BLaER1 treated with 17β-estradiol and CSF1 and Interleukin-3, amounts not matched to agents 10 nM and 100 nM (cell line): ENCODE measurements at regions not wholly inside any gene's neighbourhood (a gene's known extent, or its start where the extent isn't known, plus 50 kb on each side); places are given as distances from the start of the nearest gene placed in this dataset.

Source experiments
- H3K27ac ChIP-seq, 11 experiments: shearing (Covaris generic); formaldehyde crosslinking; 2 replicates each; pipeline ENCODE4 v1.8.1; 2022
- H3K27me3 ChIP-seq, 11 experiments: shearing (Covaris generic); formaldehyde crosslinking; 2 replicates each; pipeline ENCODE4 v1.8.1; 2022
- H3K36me3 ChIP-seq, 11 experiments: shearing (Covaris generic); formaldehyde crosslinking; 2 replicates each; pipeline ENCODE4 v1.8.1; 2022
- H3K4me1 ChIP-seq, 10 experiments: shearing (Covaris generic); formaldehyde crosslinking; 2 replicates each; pipeline ENCODE4 v1.8.1; 2022
- H3K4me2 ChIP-seq, 11 experiments: shearing (Covaris generic); formaldehyde crosslinking; 2 replicates each; pipeline ENCODE4 v1.8.1; 2022
- H3K4me3 ChIP-seq, 10 experiments: shearing (Covaris generic); formaldehyde crosslinking; 2 replicates each; pipeline ENCODE4 v1.8.1; 2022
- H3K9ac ChIP-seq, 11 experiments: shearing (Covaris generic); formaldehyde crosslinking; 2 replicates each; pipeline ENCODE4 v1.8.1; 2022
- H3K9me3 ChIP-seq, 11 experiments: shearing (Covaris generic); formaldehyde crosslinking; replicated peaks in 1 of 11; 2 replicates each; pipeline ENCODE4 v1.8.1; 2022
- H4K20me1 ChIP-seq, 11 experiments: shearing (Covaris generic); formaldehyde crosslinking; 2 replicates each; pipeline ENCODE4 v1.8.1; 2022
- Cebpa-rat ChIP-seq, 11 experiments: shearing (Covaris generic); IDR thresholded peaks; 2 replicates each; pipeline ENCODE4 v1.8.1; 2022

DNA sequence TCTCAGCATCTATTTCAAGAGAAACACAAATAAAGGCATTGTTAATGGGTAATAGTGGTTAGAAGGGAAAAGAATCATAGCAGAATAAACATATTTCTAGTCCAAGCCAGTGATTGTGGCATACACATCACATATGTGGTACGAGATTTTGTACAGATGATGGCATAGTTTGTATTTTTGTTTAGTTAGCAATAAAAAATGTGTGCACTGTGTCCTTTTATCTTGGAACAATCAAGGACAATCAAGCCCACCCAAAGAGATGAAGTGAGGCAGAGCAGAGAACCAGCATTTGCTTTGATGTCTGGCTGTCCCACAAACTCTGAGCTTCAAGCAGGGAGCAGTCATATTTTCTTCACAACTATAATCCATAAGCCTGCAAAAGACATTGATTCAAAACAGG lies 256.5 kb upstream of the CHD6 start:
- Histone ChIP-seq H3K27ac (no peak overlapping the region), H3K9ac (no peak overlapping the region), H3K4me2 (no peak overlapping the region), H3K4me1 (peaks cover 0 to 5% (median 0%) of the 10 kb centered on the region in 10 experiments; a peak in 1 of 20 replicates), H3K4me3 (no peak overlapping the region), H4K20me1 (no peaks in the 10 kb centered on the region), H3K36me3 (no peaks in the 10 kb centered on the region), H3K9me3 (peaks cover 0 to 8% (median 0%) of the 10 kb centered on the region in 11 experiments; a peak in 5 of 22 replicates), H3K27me3 (no peaks in the 10 kb centered on the region)
- no peak for TF ChIP-seq Cebpa-rat (IDR thresholded peaks at IDR 0.05)

DNA sequence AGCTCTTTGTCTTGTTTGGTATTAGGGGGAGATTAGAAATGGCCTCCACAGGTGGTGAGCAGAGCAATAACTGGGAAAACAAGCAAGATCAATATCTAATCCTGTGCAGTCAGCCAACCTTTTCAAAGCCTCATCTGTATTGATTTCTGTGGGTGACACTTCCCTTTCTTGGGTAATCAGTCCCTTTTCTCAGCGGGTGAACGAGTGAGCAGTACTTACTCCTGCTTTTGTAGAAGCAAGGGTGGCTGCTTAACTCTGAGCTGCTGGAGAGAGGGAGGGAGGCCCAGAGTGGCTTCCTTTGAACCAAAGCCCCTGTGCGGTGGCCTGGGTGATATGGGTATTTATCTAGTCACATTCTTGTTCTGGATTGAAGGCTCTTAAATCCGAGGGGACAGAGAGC lies 254.8 kb upstream of the CHD6 start:
- no peak for TF ChIP-seq Cebpa-rat (IDR thresholded peaks at IDR 0.05)
- Histone ChIP-seq H3K9ac (no peak overlapping the region), H3K4me2 (no peak overlapping the region), H3K27ac (no peak overlapping the region), H4K20me1 (no peaks in the 10 kb centered on the region), H3K4me3 (no peak overlapping the region), H3K36me3 (no peaks in the 10 kb centered on the region), H3K27me3 (no peaks in the 10 kb centered on the region), H3K4me1 (peaks cover 0 to 5% (median 0%) of the 10 kb centered on the region in 10 experiments; a peak in 1 of 20 replicates), H3K9me3 (peaks cover 4 to 18% (median 9%) of the 10 kb centered on the region in 11 experiments; a peak in 20 of 22 replicates)

DNA sequence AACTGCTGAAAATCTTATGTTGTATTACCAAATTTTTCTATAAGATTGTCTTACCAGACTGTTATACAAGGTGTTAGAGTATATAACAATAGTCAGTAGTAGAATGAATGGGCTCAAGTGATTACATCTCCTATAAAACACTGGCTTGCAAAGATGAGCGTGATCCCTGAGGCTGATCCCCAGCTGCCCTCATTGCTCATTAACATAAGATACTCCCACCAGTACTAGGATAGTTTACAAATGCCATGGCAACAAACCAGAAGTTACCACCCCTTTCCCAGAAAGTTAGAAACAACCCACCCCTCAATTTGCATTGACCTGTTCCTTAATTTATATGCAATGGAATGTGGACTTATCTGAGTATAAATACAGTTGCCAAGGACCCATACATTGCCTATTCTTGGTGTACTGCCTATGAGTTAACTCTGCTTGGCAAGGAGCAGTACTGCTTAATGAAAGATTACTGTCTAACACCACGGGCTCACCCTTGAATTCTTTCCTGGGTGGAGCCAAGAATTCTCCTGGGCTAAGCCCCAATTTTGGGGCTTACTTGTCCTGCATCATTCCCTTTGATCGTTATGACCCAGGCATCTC lies 252.8 kb upstream of the CHD6 start:
- H3K4me1 ChIP-seq, result peaks cover 0 to 5% (median 0%) of the 10 kb centered on the region in 10 experiments; a peak in 1 of 20 replicates
- no peak overlapping the region for H3K9ac ChIP-seq
- H3K4me3 ChIP-seq, result no peak overlapping the region
- no peaks in the 10 kb centered on the region for H3K36me3 ChIP-seq
- TF ChIP-seq Cebpa-rat (IDR thresholded peaks at IDR 0.05), result no peak
- H3K4me2 ChIP-seq, result no peak overlapping the region
- H3K9me3 ChIP-seq, result peaks cover 6 to 21% (median 14%) of the 10 kb centered on the region in 11 experiments; a peak in 20 of 22 replicates
- no peaks in the 10 kb centered on the region for H3K27me3 ChIP-seq
- H3K27ac ChIP-seq, result no peak overlapping the region
- H4K20me1 ChIP-seq, result no peaks in the 10 kb centered on the region

DNA sequence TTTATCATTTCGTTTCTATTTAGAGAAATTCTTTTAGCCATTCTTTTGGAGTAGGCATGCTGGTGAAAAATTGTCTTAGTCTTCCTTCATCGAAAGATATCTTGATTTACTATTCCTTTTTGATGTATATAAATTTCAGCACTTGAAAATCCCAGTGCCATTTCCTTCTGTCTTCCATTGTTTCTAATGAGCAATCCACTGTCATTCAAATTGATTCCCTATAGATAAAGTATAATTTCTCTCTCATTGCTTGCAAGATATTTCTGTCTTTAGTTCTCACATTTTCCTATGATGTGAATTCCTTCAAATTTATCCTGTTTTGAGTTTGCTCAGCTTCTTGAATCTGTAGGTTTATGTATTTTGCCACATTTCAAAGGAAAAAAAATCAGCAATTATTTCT lies 251.1 kb upstream of the CHD6 start:
- Histone ChIP-seq H3K36me3 (no peaks in the 10 kb centered on the region), H3K9me3 (peaks cover 6 to 21% (median 14%) of the 10 kb centered on the region in 11 experiments; a peak in 20 of 22 replicates), H3K27ac (no peak overlapping the region), H4K20me1 (no peaks in the 10 kb centered on the region), H3K9ac (no peak overlapping the region), H3K27me3 (no peaks in the 10 kb centered on the region), H3K4me3 (no peak overlapping the region), H3K4me2 (no peak overlapping the region), H3K4me1 (no peaks in the 10 kb centered on the region)
- TF ChIP-seq Cebpa-rat (IDR thresholded peaks at IDR 0.05), result no peak

DNA sequence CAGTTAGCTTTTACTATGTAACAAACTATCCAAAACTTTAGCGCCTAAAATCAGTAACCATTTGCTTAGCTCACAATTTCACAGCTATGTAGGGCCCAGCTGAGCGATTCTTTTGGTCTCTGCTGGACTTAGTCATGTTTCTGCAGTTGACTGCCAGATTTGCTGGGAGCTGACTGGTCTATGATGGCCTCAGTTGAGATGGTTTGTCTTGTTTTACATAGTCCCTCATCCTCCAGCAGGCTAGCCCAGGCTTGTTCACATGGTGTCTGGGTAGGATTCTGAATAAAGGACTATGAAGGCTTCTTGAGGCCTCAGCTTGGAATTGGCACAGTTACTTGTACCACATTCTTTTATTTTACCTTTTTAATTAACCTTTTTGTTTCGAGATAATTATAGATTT lies 247.8 kb upstream of the CHD6 start:
- Histone ChIP-seq H3K4me2 (no peak overlapping the region), H3K4me1 (no peaks in the 10 kb centered on the region), H3K36me3 (no peaks in the 10 kb centered on the region), H3K4me3 (no peak overlapping the region), H3K9ac (no peak overlapping the region), H3K9me3 (peaks cover 6 to 19% (median 14%) of the 10 kb centered on the region in 11 experiments; a peak in 19 of 22 replicates), H3K27me3 (no peaks in the 10 kb centered on the region), H4K20me1 (no peaks in the 10 kb centered on the region), H3K27ac (no peak overlapping the region)
- no peak for TF ChIP-seq Cebpa-rat (IDR thresholded peaks at IDR 0.05)

DNA sequence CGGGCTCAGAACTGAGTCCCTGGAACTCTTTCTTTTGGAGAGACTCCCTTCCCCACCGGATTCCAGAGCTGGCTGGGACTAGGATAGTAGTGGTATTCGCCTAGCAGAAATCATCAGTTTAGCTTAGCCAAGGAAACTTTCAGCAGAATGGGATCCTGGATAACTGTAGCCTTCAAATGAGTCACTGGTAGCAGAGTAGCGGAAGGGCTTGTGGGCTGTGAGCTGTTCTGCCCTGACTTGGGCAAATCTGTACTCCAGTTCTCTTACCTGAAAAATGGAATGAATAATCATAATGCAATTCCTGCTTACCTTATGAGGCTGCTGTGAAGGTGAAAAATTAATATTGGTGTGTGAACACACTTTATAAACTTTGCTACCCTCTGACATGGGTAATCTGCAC lies 244.3 kb upstream of the CHD6 start:
- Histone ChIP-seq H3K9me3 (peaks cover 7 to 15% (median 14%) of the 10 kb centered on the region in 11 experiments; a peak in 15 of 22 replicates), H3K27ac (no peak overlapping the region), H3K36me3 (no peaks in the 10 kb centered on the region), H3K4me1 (no peaks in the 10 kb centered on the region), H3K4me2 (no peak overlapping the region), H3K4me3 (no peak overlapping the region), H4K20me1 (no peaks in the 10 kb centered on the region), H3K27me3 (no peaks in the 10 kb centered on the region), H3K9ac (no peak overlapping the region)
- no peak for TF ChIP-seq Cebpa-rat (IDR thresholded peaks at IDR 0.05)

DNA sequence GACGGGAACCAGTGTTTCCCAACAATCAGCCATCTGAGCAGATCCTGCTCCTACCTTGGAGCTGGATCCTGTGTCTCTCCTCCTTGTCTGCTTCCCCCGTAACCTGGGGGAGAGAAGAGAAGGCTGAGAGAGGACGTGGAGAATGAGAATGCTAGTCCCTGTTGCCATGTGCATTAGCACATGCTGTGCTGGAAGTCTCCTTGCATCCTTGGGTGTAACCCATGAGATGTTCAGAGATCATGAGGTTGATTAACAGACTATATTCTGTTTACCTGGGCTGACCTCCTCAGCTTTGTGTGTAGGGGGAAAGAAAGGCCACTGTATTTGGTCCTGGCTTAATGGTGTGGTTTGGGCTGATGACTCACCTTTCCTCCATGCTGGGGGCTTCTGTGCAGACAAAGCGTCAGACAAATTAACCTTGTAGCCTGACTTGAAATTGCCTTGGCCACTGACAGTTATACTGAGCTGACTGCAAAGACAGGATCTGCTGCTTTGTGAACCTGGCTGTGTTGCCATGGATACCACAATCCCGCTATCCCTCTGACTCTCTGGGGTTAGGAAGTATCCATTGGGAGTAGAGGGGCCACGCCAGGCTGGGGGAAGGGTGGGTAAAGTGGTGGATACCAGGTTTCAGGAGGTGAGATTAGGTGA lies 243.7 kb upstream of the CHD6 start:
- Histone ChIP-seq H3K4me2 (no peak overlapping the region), H3K9ac (no peak overlapping the region), H4K20me1 (no peaks in the 10 kb centered on the region), H3K9me3 (peaks cover 7 to 20% (median 14%) of the 10 kb centered on the region in 11 experiments; a peak in 15 of 22 replicates), H3K4me1 (no peaks in the 10 kb centered on the region), H3K36me3 (no peaks in the 10 kb centered on the region), H3K27me3 (no peaks in the 10 kb centered on the region), H3K27ac (no peak overlapping the region), H3K4me3 (no peak overlapping the region)
- TF ChIP-seq Cebpa-rat (IDR thresholded peaks at IDR 0.05), result no peak

DNA sequence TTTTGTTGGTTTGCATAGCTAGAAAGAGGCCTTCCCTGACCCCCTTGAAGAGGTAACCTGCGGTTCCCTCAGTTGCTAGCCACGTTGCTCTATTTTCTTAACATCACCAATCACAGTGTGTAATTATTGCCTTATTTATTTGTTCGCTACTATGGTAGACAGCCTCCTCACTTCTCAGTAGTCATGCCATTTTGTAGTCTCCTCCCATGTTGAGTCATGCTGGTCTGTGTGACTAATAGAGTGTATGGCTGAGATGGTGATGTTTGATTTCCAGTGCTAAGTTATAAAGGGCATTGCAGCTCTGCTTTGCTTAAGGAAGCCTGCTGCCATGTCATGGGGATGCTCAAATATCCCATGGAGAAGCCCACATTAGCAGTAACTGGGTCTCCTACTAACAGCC lies 236.6 kb upstream of the CHD6 start:
- no peaks in the 10 kb centered on the region for H3K36me3 ChIP-seq
- H3K4me3 ChIP-seq, result no peak overlapping the region
- no peaks in the 10 kb centered on the region for H3K27me3 ChIP-seq
- H3K4me2 ChIP-seq, result no peak overlapping the region
- no peak overlapping the region for H3K9ac ChIP-seq
- no peak for TF ChIP-seq Cebpa-rat (IDR thresholded peaks at IDR 0.05)
- H3K27ac ChIP-seq, result no peak overlapping the region
- H3K4me1 ChIP-seq, result no peaks in the 10 kb centered on the region
- peaks cover 7 to 33% (median 23%) of the 10 kb centered on the region in 11 experiments; a peak in 16 of 22 replicates for H3K9me3 ChIP-seq
- no peaks in the 10 kb centered on the region; a peak in 1 of 22 replicates for H4K20me1 ChIP-seq

DNA sequence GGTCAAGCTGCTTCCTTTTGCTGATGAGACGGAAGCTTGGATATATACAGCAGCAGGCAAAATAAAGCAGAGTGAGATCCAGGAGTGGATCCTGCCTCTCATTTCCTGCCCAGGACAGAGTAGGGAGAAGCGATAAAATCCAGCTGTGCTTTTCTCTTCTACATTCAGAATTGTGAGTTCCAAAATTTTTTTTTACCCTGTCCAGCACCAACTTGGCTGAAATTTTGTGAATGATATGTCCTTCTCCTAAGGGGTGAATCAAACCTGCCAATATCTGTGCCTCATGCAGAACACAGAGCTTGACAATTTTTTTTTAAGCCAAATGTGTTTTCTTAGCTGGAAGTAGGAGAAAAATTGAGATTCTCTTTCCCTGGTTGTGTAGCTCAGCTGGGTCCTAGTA lies 235.6 kb upstream of the CHD6 start:
- H3K9me3 ChIP-seq, result peaks cover 7 to 32% (median 20%) of the 10 kb centered on the region in 11 experiments; a peak in 16 of 22 replicates
- no peak overlapping the region for H3K4me2 ChIP-seq
- no peak overlapping the region for H3K4me3 ChIP-seq
- no peaks in the 10 kb centered on the region for H3K4me1 ChIP-seq
- H3K27ac ChIP-seq, result no peak overlapping the region
- no peaks in the 10 kb centered on the region for H3K27me3 ChIP-seq
- H4K20me1 ChIP-seq, result no peaks in the 10 kb centered on the region; a peak in 1 of 22 replicates
- no peak for TF ChIP-seq Cebpa-rat (IDR thresholded peaks at IDR 0.05)
- no peaks in the 10 kb centered on the region for H3K36me3 ChIP-seq
- no peak overlapping the region for H3K9ac ChIP-seq

DNA sequence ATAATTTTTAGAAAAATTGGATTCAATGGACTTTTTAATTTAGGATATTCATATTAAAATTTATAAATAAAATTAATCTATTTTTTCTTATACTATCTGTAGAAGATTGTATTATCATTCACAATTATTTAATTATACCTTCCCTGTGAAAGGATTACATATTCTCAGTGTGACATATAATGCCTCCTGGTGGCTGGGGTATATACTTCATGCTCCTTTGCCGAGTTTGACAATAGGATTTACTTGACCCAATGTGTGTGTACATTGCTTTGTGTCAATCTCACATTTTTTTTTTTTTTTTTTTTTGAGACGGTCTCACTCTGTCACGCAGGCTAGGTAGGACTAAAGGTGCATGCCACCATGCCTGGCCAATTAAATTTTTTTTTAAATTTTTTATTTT lies 230.0 kb upstream of the CHD6 start:
- no peak overlapping the region for H3K27ac ChIP-seq
- TF ChIP-seq Cebpa-rat (IDR thresholded peaks at IDR 0.05), result no peak
- no peaks in the 10 kb centered on the region; a peak in 1 of 22 replicates for H4K20me1 ChIP-seq
- H3K4me1 ChIP-seq, result no peaks in the 10 kb centered on the region
- H3K9ac ChIP-seq, result no peak overlapping the region
- H3K27me3 ChIP-seq, result no peaks in the 10 kb centered on the region
- H3K9me3 ChIP-seq, result no peaks in the 10 kb centered on the region
- H3K4me2 ChIP-seq, result no peak overlapping the region
- no peaks in the 10 kb centered on the region for H3K36me3 ChIP-seq
- H3K4me3 ChIP-seq, result no peak overlapping the region
